HG03095 (cell line): ENCODE measurements at regions not wholly inside any gene's neighbourhood (a gene's known extent, or its start where the extent isn't known, plus 50 kb on each side); places are given as distances from the start of the nearest gene placed in this dataset.

Experiments used
- ATAC-seq: cut with Tn5 transposase; IDR thresholded peaks from one replicate; pipeline ENCODE4 v1.9.1; 2021; ENCODE audit warnings: moderate library complexity; ENCODE audit not compliant: unreplicated experiment

GRCh38 chr3:189500299-189500698 lies 130.9 kb upstream of the TP63 start:
- ATAC-seq = no peak

GRCh38 chr3:189500798-189501495 lies 130.2 kb upstream of the TP63 start:
- ATAC-seq = no peak

GRCh38 chr3:189502256-189502655 lies 128.9 kb upstream of the TP63 start:
- ATAC-seq = no peak

- no peak for ATAC-seq
These were observed 128.4 kb upstream of the TP63 start for GRCh38 chr3:189502676-189503257.

- peak; percentile 58 for ATAC-seq
These were observed 123.3 kb upstream of the TP63 start for GRCh38 chr3:189507856-189508255.

- ATAC-seq = no peak
These were observed 122.2 kb upstream of the TP63 start for GRCh38 chr3:189508784-189509501.

- ATAC-seq = peak; percentile 65
These were observed 119.2 kb upstream of the TP63 start for GRCh38 chr3:189512039-189512438.

GRCh38 chr3:189512821-189513220 lies 118.4 kb upstream of the TP63 start:
- ATAC-seq = no peak

- ATAC-seq = no peak
These were observed 117.7 kb upstream of the TP63 start for GRCh38 chr3:189513281-189514117.

- ATAC-seq = no peak
These were observed 115.2 kb upstream of the TP63 start for GRCh38 chr3:189516039-189516438.

GRCh38 chr3:189517981-189518380 lies 113.2 kb upstream of the TP63 start:
- no peak for ATAC-seq

- ATAC-seq = no peak
These were observed 111.7 kb upstream of the TP63 start for GRCh38 chr3:189519458-189519857.

- ATAC-seq = no peak
These were observed 101.7 kb upstream of the TP63 start for GRCh38 chr3:189529468-189529867.

- no peak for ATAC-seq
These were observed 101.2 kb upstream of the TP63 start for GRCh38 chr3:189529889-189530471.

GRCh38 chr3:189530822-189531221 lies 100.4 kb upstream of the TP63 start:
- no peak for ATAC-seq

- ATAC-seq = no peak
These were observed 99.9 kb upstream of the TP63 start for GRCh38 chr3:189531271-189531670.

- ATAC-seq = no peak
These were observed 96.7 kb upstream of the TP63 start for GRCh38 chr3:189534531-189534930.

GRCh38 chr3:189537135-189537534 lies 94.1 kb upstream of the TP63 start:
- ATAC-seq = no peak

- no peak for ATAC-seq
These were observed 83.7 kb upstream of the TP63 start for GRCh38 chr3:189547448-189547847.

GRCh38 chr3:189548053-189548452 lies 83.1 kb upstream of the TP63 start:
- no peak for ATAC-seq

GRCh38 chr3:189551007-189551406 lies 80.2 kb upstream of the TP63 start:
- ATAC-seq = no peak
